ENCODE measurements at regions not wholly inside any gene's neighbourhood (a gene's known extent, or its start where the extent isn't known, plus 50 kb on each side); places are given as distances from the start of the nearest gene placed in this dataset.

GRCh38 chr3:148023994-148024393, 614.8 kb downstream of the ZIC1 start:
- no peak for DNase-seq (ENCODE audit: low spot score)

DNA sequence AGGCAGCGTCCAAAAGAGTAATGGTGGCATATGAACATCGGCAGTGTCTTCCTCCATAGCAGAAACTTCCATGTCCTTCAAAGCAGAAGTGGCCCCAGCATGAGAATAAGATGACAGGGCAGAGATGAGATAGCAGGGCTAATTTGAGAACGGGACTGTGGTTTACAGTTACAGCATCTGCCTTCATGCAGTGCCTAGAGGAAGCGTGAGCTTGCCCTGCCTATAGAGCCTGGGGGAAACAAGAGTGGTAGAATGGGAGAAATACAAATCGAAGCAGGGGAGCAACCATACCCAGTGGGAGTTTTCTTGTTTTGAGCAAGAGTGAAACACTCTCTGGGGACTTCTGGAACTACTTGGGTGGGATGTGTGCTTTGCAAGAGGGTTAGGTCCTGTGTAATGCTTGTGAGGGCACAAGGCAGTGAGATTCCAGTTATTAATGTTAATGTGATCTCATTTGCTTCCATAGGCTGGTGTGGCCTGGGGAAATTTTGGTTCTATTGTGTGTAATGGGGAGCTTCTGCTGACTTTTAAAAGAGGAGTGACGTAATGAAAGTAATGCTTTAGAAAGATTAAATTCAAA, 616.9 kb downstream of the ZIC1 start:
- no peak for DNase-seq (ENCODE audit: low spot score)

- peak; percentile 2 for DNase-seq (ENCODE audit: low spot score)
Measured at GRCh38 chr3:148030975-148031374, 621.8 kb downstream of the ZIC1 start.

GRCh38 chr3:148034353-148034752, 625.2 kb downstream of the ZIC1 start:
- DNase-seq (ENCODE audit: low spot score) = no peak

- DNase-seq (ENCODE audit: low spot score) = no peak
Measured at GRCh38 chr3:148036331-148036876, 627.2 kb downstream of the ZIC1 start.

DNA sequence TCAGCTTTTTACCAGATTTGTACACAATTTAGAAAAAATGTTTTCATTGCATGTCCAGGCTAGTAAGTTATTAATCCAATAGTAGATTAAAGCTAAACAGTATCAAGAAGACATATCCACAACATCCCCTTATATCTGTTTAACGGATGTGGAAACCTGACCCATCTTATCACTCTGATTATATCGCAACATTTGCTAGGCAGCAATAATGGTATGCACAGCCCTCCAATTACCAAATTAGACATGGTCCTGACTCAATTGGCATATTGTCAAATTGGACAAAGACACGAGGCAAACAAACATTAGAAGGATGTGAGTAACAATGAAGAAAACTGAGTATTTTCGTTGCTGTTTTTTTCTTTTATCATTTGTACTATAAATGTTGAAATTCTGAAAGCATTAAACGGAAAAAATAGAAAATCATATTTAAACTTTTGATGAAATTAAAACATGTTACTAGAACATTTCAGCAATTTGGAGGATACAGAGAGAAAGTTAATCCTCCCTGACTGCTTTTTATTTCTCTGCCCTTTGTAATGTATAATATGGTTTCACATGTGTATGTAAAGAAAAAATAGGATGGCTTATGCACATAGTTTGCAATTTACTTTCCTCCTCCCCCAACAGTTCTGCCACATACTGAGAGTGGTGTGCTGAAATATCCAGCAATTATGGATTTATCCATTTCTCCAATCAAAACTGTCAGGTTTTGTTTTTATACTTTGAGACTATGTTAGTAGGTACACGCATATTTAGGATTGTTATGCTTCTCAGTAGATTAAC, 633.7 kb downstream of the ZIC1 start:
- DNase-seq (ENCODE audit: low spot score) = no peak

GRCh38 chr3:148044151-148044550, 635.0 kb downstream of the ZIC1 start:
- DNase-seq (ENCODE audit: low spot score) = no peak

GRCh38 chr3:148054999-148055398, 642.7 kb upstream of the AGTR1 start:
- no peak for DNase-seq (ENCODE audit: low spot score)

GRCh38 chr3:148062590-148062989, 635.1 kb upstream of the AGTR1 start:
- DNase-seq (ENCODE audit: low spot score) = no peak

GRCh38 chr3:148066802-148067201, 630.9 kb upstream of the AGTR1 start:
- no peak for DNase-seq (ENCODE audit: low spot score)

DNA sequence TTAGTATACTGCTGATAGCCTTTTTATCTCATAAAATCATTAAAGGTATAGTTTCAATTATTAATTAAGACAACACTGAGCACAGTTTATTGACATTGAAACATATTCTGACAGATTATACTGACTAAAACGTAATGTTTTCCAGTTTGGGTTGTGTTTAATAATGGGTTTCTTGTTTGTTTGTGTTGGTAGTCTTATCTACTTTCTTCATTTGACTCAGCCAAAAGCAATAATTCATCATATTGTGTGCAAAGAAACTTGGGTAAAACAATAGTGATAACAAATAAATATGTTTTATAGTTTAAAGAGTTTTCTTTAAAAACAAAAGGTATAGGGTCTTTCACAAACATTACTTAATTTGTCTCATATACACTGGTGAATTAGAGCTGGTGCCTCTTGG, 629.2 kb upstream of the AGTR1 start:
- no peak for DNase-seq (ENCODE audit: low spot score)

DNA sequence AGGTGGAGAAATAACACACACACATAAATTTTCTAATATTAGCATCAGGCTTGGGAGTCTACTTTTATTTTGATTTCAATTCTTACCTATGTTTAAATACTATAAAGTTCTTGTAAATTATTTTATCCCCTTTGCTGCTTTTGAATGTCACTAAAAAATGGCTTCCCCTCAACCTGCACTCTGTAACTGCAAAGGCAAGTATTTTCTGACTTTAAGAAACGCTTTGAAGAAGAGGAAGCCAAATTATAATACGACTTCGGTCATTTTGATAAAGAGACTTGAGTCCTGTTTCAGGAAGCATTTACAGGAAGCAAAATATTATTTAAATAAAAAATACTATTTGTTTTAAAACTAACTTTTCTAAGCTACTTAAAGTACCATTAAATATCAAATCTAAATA, 627.7 kb upstream of the AGTR1 start:
- no peak for DNase-seq (ENCODE audit: low spot score)

GRCh38 chr3:148073721-148074456, 623.8 kb upstream of the AGTR1 start:
- no peak for DNase-seq (ENCODE audit: low spot score)

DNA sequence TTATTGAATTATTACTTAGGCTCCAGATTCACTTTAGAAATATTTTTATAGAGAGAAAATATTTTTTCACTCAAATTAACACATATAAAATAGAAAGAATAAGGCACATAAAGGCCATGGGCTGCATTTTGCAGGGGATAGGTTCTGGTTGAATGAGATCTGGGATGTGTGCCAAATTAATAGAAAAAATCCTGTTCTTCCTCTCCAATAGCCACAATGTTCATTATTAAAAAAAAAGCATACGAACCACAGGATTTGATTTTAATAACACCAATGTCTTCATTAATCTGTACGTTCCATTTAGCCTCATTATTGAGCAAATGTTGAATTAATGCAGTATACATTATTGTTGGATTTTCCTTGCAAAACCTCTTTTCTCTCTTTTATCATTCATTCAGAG, 622.8 kb upstream of the AGTR1 start:
- no peak for DNase-seq (ENCODE audit: low spot score)

DNA sequence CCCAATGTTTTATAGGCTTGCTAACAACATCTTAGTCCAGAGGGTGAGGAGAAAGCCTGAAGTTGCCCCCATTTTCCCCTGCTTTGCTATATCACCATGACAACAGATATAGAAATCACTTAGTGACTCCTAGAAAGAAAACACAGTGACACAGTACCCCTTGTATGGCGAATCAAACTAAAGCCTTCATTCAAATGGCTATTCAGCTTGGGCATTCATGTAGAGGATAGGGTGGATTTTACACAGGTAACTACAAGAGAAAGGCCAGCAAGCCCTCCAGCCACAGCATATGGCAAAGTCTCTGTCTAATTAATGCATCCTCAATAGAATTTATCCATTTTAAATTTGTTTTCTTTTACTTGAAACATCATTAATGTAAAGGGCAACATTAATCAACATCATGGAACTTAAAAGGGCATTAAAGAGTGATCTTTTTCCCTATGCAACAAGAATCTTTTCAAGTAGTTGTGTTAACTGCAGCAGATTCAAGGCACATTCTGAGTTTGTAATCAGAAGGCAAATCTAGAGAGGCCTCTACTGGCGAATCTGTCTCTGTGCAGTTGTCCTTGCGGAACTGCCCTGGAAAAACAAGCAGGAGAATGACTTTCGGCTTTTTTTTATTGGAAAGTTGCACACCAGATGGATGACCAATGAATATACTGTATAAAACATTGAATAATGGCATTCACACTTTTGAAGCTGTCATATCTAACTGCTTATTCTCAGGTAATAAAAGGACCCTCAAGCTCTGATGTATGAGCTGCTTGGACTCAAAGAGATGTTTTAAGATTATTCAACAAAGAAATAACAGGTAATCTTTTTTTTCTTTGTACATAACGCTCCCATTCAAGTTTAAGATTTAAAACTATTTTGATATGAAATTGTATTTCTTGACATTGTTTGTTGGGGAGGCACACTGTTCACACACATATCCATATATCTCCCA, 621.7 kb upstream of the AGTR1 start:
- DNase-seq (ENCODE audit: low spot score) = peak; percentile 66

- peak; percentile 49 for DNase-seq (ENCODE audit: low spot score)
Measured at GRCh38 chr3:148077318-148077923, 620.3 kb upstream of the AGTR1 start.

- DNase-seq (ENCODE audit: low spot score) = no peak
Measured at GRCh38 chr3:148077965-148078364, 619.7 kb upstream of the AGTR1 start.

DNA sequence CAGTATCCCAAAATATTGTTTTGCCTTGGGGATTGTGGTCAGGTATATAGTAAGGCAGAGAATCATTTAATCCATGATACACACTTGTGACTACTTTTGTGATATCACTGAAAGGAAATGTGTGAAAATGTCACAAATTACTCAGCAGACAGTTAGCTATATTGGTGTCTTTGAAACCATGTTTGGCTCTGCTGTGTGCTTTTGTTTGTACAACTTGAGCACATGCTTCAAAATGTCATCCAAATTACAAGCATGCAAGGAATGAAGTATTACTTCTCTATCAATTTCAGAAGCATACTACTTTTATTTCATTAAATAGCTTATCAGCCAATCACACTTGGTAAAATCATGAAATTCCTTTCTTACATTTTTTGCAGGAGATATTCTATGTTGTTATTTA, 619.0 kb upstream of the AGTR1 start:
- no peak for DNase-seq (ENCODE audit: low spot score)

DNA sequence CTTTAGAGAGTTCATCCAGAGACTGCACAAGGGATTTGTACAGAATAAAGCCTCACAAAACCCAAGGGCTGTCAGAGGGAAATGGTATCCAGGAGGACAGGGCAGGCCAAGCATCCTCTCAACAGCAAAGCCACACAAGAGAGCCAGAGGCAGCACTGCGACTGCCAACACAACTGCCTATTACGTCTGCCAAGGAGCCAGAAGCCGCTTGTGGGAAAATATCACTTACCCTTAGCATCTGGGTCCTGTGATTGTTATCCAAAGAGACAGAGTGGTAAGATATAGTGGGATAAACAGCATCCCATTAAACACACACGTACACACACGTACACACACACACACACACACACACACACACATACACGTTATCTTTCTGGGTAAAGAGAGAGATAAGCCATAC, 618.3 kb upstream of the AGTR1 start:
- DNase-seq (ENCODE audit: low spot score) = peak; percentile 64

- DNase-seq (ENCODE audit: low spot score) = no peak
Measured at GRCh38 chr3:148081926-148082325, 615.8 kb upstream of the AGTR1 start.
